OCI-LY7 (cell line): ENCODE measurements at regions not wholly inside any gene's neighbourhood (a gene's known extent, or its start where the extent isn't known, plus 50 kb on each side); places are given as distances from the start of the nearest gene placed in this dataset.

Source experiments
- BruUV-seq: library from RNA; stranded (reverse); fragments of 400-500 nt; replicated peaks from 2 replicates; lab custom pipeline; 2021; lab: Mats Ljungman, UMichigan
- CTCF ChIA-PET: fragments of 300-600 bp; sonication (Branson Sonifier 250); formaldehyde crosslinking; loops from one replicate; lab custom pipeline; 2022; ENCODE audit warnings: antibody characterized with exemption; ENCODE audit not compliant: unreplicated experiment; lab: Charles Lee
- POLR2A ChIA-PET: fragments of 300-600 bp; sonication (Branson Sonifier 250); formaldehyde crosslinking; loops from one replicate; lab custom pipeline; 2022; ENCODE audit warnings: antibody characterized with exemption; lab: Charles Lee
- DNase-seq: peaks from one replicate; pipeline ENCODE4 v3.0.0-alpha.2; 2015; ENCODE audit warnings: low spot score
- H2AFZ ChIP-seq: fragments of 200-600 bp; sonication (generic), shearing (Covaris generic); 2 replicates; pipeline ENCODE4 v1.6.1; 2014; ENCODE audit warnings: mild to moderate bottlenecking, antibody characterized with exemption, low read length, moderate library complexity
- H3K27ac ChIP-seq: fragments of 200-600 bp; sonication (generic); 2 replicates; pipeline ENCODE4 v1.5.1; 2014; ENCODE audit warnings: mixed run types, low read depth, mild to moderate bottlenecking, moderate library complexity, low read length, inconsistent platforms; ENCODE audit not compliant: poor library complexity, severe bottlenecking
- H3K36me3 ChIP-seq: fragments of 200-600 bp; sonication (generic); 2 replicates; pipeline ENCODE4 v1.6.1; 2014; ENCODE audit warnings: mild to moderate bottlenecking, antibody characterized with exemption, low read length, moderate library complexity, mixed read lengths; ENCODE audit not compliant: insufficient read depth
- H3K4me1 ChIP-seq: fragments of 200-600 bp; sonication (generic); 2 replicates; pipeline ENCODE4 v1.5.1; 2014; ENCODE audit warnings: mild to moderate bottlenecking, low read length; ENCODE audit not compliant: insufficient read depth, poor library complexity, severe bottlenecking
- H3K4me2 ChIP-seq: fragments of 200-600 bp; sonication (generic); 2 replicates; pipeline ENCODE4 v1.6.1; 2014; ENCODE audit warnings: mild to moderate bottlenecking, low read length
- H3K4me3 ChIP-seq: fragments of 200-600 bp; sonication (generic); 2 replicates; pipeline ENCODE4 v1.5.1; 2014; ENCODE audit warnings: mild to moderate bottlenecking, low read depth, low read length; ENCODE audit not compliant: poor library complexity, severe bottlenecking
- H3K79me2 ChIP-seq: fragments of 200-600 bp; sonication (generic); 2 replicates; pipeline ENCODE4 v1.6.1; 2016; ENCODE audit warnings: low read depth, mild to moderate bottlenecking, low read length, moderate library complexity, mixed read lengths; ENCODE audit not compliant: insufficient read depth
- H3K9me2 ChIP-seq: fragments of 200-600 bp; sonication (generic); 2 replicates; pipeline ENCODE4 v1.6.1; 2016; ENCODE audit warnings: mild to moderate bottlenecking, low read length, mixed read lengths; ENCODE audit not compliant: insufficient read depth
- H3K9me3 ChIP-seq: fragments of 200-600 bp; sonication (generic); 2 replicates; pipeline ENCODE4 v1.6.1; 2014; ENCODE audit warnings: mild to moderate bottlenecking, mixed run types, low read length, mixed read lengths
- H4K20me1 ChIP-seq: fragments of 200-600 bp; sonication (generic); 2 replicates; pipeline ENCODE4 v1.6.1; 2014; ENCODE audit warnings: mild to moderate bottlenecking, antibody characterized with exemption, low read length, moderate library complexity, mixed read lengths; ENCODE audit not compliant: insufficient read depth
- CTCF ChIP-seq: fragments of 200-600 bp; sonication (generic); conservative IDR thresholded peaks from 2 replicates; pipeline ENCODE4 v1.5.1; 2014; ENCODE audit warnings: mild to moderate bottlenecking, antibody characterized with exemption, low read length, moderate library complexity, mixed read lengths
- EZH2phosphoT487 ChIP-seq: fragments of 200-600 bp; sonication (generic); IDR thresholded peaks from 2 replicates; pipeline ENCODE4 v1.6.1; 2018; ENCODE audit warnings: low read depth, borderline replicate concordance, mild to moderate bottlenecking, mixed run types, antibody characterized with exemption, low read length, moderate library complexity, mixed read lengths
- intact Hi-C: fragments of 100-400 bp; cut with micrococcal nuclease; formaldehyde crosslinking; loops from one replicate; pipeline ENCODE4 v1.10.0; 2022; ENCODE audit not compliant: unreplicated experiment

- Histone ChIP-seq H3K4me1 (no peaks in the 10 kb centered on the region), H2AFZ (no peak overlapping the region), H4K20me1 (no peaks in the 10 kb centered on the region), H3K4me3 (no peak overlapping the region), H3K79me2 (no peaks in the 10 kb centered on the region), H3K9me2 (no peaks in the 10 kb centered on the region), H3K27ac (no peak overlapping the region), H3K36me3 (no peaks in the 10 kb centered on the region), H3K9me3 (no peaks in the 10 kb centered on the region), H3K4me2 (no peak overlapping the region)
- ChIA-PET POLR2A (interaction anchor here (0.6 kb wide), 2 partner anchors 39 to 832 kb away, joined by 3 read pairs; no protein-coding TSS in a partner anchor), CTCF (no interaction called here)
- intact Hi-C loops = no loop called here
- no peak for DNase-seq
- TF ChIP-seq EZH2phosphoT487 (no peak), CTCF (no peak)
- BruUV-seq = no TSS peak
Measured at GRCh38 chrX:142831961-142832530, 193.7 kb upstream of the SPANXN4 start.

GRCh38 chrX:142854970-142855369 is 170.8 kb upstream of the SPANXN4 start:
- no TSS peak for BruUV-seq
- H3K4me3 ChIP-seq = no peak overlapping the region
- H4K20me1 ChIP-seq = no peaks in the 10 kb centered on the region
- H3K9me2 ChIP-seq = no peaks in the 10 kb centered on the region
- no peak overlapping the region for H3K27ac ChIP-seq
- no peak overlapping the region for H3K4me2 ChIP-seq
- TF ChIP-seq CTCF (no peak), EZH2phosphoT487 (no peak)
- H3K79me2 ChIP-seq = no peaks in the 10 kb centered on the region
- ChIA-PET POLR2A (no interaction called here), CTCF (no interaction called here)
- no peaks in the 10 kb centered on the region for H3K9me3 ChIP-seq
- H3K36me3 ChIP-seq = no peaks in the 10 kb centered on the region
- intact Hi-C loops = no loop called here
- no peak for DNase-seq
- H2AFZ ChIP-seq = no peak overlapping the region
- H3K4me1 ChIP-seq = no peaks in the 10 kb centered on the region

- H3K9me2 ChIP-seq = no peaks in the 10 kb centered on the region
- H3K36me3 ChIP-seq = no peaks in the 10 kb centered on the region
- H3K27ac ChIP-seq = no peak overlapping the region
- ChIA-PET POLR2A (no interaction called here), CTCF (no interaction called here)
- no peak for DNase-seq
- no peaks in the 10 kb centered on the region for H3K4me1 ChIP-seq
- H3K4me2 ChIP-seq = no peak overlapping the region
- H3K79me2 ChIP-seq = no peaks in the 10 kb centered on the region
- BruUV-seq = no TSS peak
- no peaks in the 10 kb centered on the region for H3K9me3 ChIP-seq
- TF ChIP-seq EZH2phosphoT487 = no peak
- no peak for TF ChIP-seq CTCF
- H4K20me1 ChIP-seq = no peaks in the 10 kb centered on the region
- H2AFZ ChIP-seq = no peak overlapping the region
- intact Hi-C loops = no loop called here
- no peak overlapping the region for H3K4me3 ChIP-seq
Measured at GRCh38 chrX:142860944-142861343, 164.8 kb upstream of the SPANXN4 start.
